ENCODE measurements at regions not wholly inside any gene's neighbourhood (a gene's known extent, or its start where the extent isn't known, plus 50 kb on each side); places are given as distances from the start of the nearest gene placed in this dataset.

DNA sequence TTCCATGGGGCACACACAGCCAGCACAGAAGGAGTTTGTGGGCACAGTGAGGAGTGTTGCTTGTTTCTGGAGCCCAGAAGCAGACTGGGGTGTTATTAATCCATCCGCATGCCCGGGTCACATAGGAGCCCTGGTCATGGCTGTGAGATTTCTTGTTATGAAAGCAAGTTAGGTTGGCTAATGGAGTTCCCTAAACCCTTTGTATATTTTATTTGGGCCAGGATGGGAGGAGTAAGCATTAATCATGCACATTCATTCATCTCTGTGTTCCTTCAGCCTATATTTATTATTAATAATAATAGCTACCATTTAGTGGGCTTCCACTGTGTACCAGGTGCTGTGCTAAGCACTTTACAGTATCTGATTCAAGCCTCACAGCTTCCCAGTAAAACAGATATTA lies 200.6 kb upstream of the CDH5 start:
- no peaks in the 10 kb centered on the region for H3K27me3 ChIP-seq (ENCODE audit: control insufficient read depth, insufficient read depth, low read length, poor library complexity, severe bottlenecking)
- no peaks in the 10 kb centered on the region for H3K4me1 ChIP-seq (ENCODE audit: control insufficient read depth, insufficient read depth, low read length)
- WGBS, 2 experiments: 66 to 70% methylated on average over 2 of the region's 2 CpGs
- H3K4me3 ChIP-seq (ENCODE audit: insufficient read depth, low read depth, low read length): no peak overlapping the region
- H3K9me3 ChIP-seq (ENCODE audit: control insufficient read depth, low read length): no peaks in the 10 kb centered on the region
- H3K27ac ChIP-seq (ENCODE audit: insufficient read depth, low read depth, low read length, poor library complexity, severe bottlenecking): no peak overlapping the region
- H3K36me3 ChIP-seq (ENCODE audit: control insufficient read depth, insufficient read depth, low read length): no peaks in the 10 kb centered on the region

DNA sequence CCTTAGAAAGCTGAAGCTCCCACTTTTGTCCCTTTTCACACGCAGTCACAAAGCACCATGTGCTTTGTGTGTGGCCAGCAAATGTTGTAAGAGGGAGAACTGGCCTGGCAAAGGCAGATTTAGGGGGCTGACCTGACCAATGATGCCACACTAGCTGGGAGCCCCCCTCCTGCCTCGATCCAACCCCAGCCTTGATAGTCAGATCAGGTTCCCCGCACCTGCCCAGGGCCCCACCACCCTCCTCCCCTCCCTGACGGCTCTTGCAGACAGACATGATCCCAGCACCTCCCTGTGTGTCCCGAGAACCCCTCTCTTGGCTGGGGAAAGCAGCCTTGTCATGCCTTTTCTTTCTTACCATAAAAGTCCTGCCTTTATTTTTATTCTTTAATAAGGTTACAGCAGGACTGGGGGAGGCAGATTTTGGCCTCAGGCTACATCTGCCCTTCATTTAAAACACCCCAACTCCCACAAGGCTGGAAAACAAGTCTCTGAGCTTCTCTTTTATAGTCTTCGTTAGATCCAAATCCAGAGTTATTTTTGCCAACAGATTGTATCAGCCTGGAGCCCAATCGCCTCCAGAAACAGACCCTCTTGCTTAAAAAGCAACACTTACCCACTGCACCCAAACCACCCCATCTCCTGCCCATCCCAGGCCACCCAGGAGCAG lies 201.8 kb upstream of the CDH5 start:
- 89 to 91% methylated on average over 7 of the region's 7 CpGs for WGBS, 2 experiments
- Histone ChIP-seq H3K27me3 (ENCODE audit: control insufficient read depth, insufficient read depth, low read length, poor library complexity, severe bottlenecking) (no peaks in the 10 kb centered on the region), H3K36me3 (ENCODE audit: control insufficient read depth, insufficient read depth, low read length) (no peaks in the 10 kb centered on the region), H3K4me3 (ENCODE audit: insufficient read depth, low read depth, low read length) (no peak overlapping the region), H3K4me1 (ENCODE audit: control insufficient read depth, insufficient read depth, low read length) (no peaks in the 10 kb centered on the region), H3K27ac (ENCODE audit: insufficient read depth, low read depth, low read length, poor library complexity, severe bottlenecking) (no peak overlapping the region), H3K9me3 (ENCODE audit: control insufficient read depth, low read length) (no peaks in the 10 kb centered on the region)

DNA sequence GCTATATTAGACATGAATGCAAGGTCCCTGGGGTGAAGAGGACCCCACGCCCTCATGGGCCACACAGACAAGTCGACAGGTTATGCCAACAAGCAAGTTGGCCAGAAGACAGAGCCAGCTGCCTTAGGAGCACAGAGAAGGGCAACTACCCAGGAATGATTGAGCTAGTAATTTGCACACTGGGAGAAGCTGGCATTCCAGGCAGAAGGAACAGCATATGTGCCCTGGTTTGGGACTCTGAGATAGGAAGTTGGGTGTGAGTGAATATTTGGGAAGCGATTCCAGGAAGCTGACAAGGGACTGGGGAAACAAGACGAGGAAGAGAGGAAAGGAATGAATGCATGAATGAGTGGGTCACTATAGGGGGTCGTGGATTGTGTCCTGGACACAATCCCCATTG lies 203.7 kb upstream of the CDH5 start:
- Histone ChIP-seq H3K4me1 (ENCODE audit: control insufficient read depth, insufficient read depth, low read length) (no peaks in the 10 kb centered on the region), H3K9me3 (ENCODE audit: control insufficient read depth, low read length) (no peaks in the 10 kb centered on the region), H3K4me3 (ENCODE audit: insufficient read depth, low read depth, low read length) (no peak overlapping the region), H3K27me3 (ENCODE audit: control insufficient read depth, insufficient read depth, low read length, poor library complexity, severe bottlenecking) (no peaks in the 10 kb centered on the region), H3K36me3 (ENCODE audit: control insufficient read depth, insufficient read depth, low read length) (no peaks in the 10 kb centered on the region), H3K27ac (ENCODE audit: insufficient read depth, low read depth, low read length, poor library complexity, severe bottlenecking) (no peak overlapping the region)
- WGBS, 2 experiments: 89 to 91% methylated on average over 5 of the region's 5 CpGs

DNA sequence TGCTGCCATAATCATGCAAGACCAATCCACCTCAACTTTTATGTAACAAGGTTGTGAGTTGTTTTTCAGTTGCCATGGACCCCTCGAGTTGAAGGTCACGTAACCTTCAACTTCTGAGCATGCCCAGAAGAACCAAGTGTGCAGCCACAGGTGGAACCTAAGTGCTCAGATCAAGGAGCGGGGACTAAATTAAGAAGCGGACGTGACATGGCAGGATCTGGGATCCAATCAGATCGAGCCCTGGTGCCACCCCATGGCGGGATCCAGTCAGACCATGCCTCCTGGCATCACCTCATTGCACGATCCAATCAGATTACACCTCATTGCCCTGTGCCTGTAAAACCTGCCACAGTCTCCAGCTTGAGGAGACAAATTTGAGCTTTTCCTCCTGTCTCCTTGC lies 204.5 kb upstream of the CDH5 start:
- H3K27ac ChIP-seq (ENCODE audit: insufficient read depth, low read depth, low read length, poor library complexity, severe bottlenecking): no peak overlapping the region
- 91 to 95% methylated on average over 8 of the region's 8 CpGs for WGBS, 2 experiments
- H3K4me3 ChIP-seq (ENCODE audit: insufficient read depth, low read depth, low read length): no peak overlapping the region
- no peaks in the 10 kb centered on the region for H3K36me3 ChIP-seq (ENCODE audit: control insufficient read depth, insufficient read depth, low read length)
- no peaks in the 10 kb centered on the region for H3K9me3 ChIP-seq (ENCODE audit: control insufficient read depth, low read length)
- H3K27me3 ChIP-seq (ENCODE audit: control insufficient read depth, insufficient read depth, low read length, poor library complexity, severe bottlenecking): no peaks in the 10 kb centered on the region
- no peaks in the 10 kb centered on the region for H3K4me1 ChIP-seq (ENCODE audit: control insufficient read depth, insufficient read depth, low read length)

DNA sequence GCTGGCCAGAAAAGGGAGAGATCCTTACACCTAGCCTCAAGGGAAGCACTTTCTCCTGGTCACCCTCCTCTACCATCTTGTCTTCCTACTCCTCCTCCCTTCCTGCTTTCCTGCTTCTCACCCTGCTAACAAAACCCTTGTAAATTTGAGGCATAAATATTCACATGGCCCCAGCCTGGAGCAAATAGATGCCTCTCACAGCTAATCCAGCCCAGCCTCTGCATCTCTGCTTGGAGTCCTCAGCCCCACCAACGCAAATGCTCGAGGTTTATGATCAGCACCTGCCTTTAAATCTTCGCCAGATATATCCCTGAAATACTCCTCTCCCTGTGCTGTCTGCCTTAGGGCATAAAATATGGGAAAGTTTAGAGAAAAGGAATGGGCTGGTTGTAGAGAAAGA lies 205.2 kb upstream of the CDH5 start:
- Histone ChIP-seq H3K4me3 (ENCODE audit: insufficient read depth, low read depth, low read length) (no peak overlapping the region), H3K27ac (ENCODE audit: insufficient read depth, low read depth, low read length, poor library complexity, severe bottlenecking) (no peak overlapping the region), H3K9me3 (ENCODE audit: control insufficient read depth, low read length) (no peaks in the 10 kb centered on the region), H3K27me3 (ENCODE audit: control insufficient read depth, insufficient read depth, low read length, poor library complexity, severe bottlenecking) (no peaks in the 10 kb centered on the region), H3K36me3 (ENCODE audit: control insufficient read depth, insufficient read depth, low read length) (no peaks in the 10 kb centered on the region), H3K4me1 (ENCODE audit: control insufficient read depth, insufficient read depth, low read length) (no peaks in the 10 kb centered on the region)
- WGBS, 2 experiments: 90 to 91% methylated on average over 3 of the region's 3 CpGs

DNA sequence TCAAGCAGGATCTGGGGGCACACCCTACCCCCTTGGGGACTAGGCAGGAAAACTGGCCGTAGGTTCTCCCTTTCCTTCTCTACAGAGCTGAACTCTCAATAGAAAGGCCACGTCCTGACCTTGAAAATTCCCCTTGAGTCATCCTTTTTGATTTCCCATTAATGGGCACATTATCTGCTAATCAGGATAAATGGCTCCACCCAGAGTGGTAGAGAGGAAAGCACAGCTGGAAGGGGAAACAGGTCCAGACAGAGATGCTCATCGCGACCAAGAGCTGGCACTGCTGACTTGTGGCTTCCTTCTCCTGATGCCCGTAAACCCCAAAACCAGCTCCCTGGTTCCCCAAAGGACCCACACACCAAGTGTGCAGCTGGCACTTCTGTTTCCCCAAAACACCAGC lies 206.5 kb upstream of the CDH5 start:
- WGBS, 2 experiments: 85 to 89% methylated on average over 5 of the region's 5 CpGs
- Histone ChIP-seq H3K4me3 (ENCODE audit: insufficient read depth, low read depth, low read length) (no peak overlapping the region), H3K36me3 (ENCODE audit: control insufficient read depth, insufficient read depth, low read length) (no peaks in the 10 kb centered on the region), H3K27ac (ENCODE audit: insufficient read depth, low read depth, low read length, poor library complexity, severe bottlenecking) (no peak overlapping the region), H3K27me3 (ENCODE audit: control insufficient read depth, insufficient read depth, low read length, poor library complexity, severe bottlenecking) (no peaks in the 10 kb centered on the region), H3K9me3 (ENCODE audit: control insufficient read depth, low read length) (no peaks in the 10 kb centered on the region), H3K4me1 (ENCODE audit: control insufficient read depth, insufficient read depth, low read length) (no peaks in the 10 kb centered on the region)

DNA sequence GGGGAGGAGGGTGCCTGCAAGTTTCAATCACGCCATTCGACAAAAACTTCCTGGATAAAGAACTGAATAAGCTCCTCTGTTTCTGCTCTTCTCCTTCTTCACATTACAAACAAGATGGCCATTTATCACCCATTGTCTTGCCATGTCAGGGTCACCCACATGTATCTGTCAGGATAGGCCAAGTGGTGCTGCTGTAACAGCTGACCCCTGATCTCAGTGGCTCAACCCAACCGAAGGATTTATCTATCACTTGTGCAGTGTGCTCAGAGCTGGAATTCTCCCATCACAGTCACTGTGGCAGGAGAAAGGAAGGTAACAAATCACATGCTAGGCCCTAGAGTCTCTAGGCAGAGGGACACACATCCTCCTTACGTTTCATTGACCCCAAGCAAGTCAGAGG lies 210.0 kb upstream of the CDH5 start:
- Histone ChIP-seq H3K27ac (ENCODE audit: insufficient read depth, low read depth, low read length, poor library complexity, severe bottlenecking) (no peak overlapping the region), H3K27me3 (ENCODE audit: control insufficient read depth, insufficient read depth, low read length, poor library complexity, severe bottlenecking) (no peaks in the 10 kb centered on the region), H3K9me3 (ENCODE audit: control insufficient read depth, low read length) (no peaks in the 10 kb centered on the region), H3K4me1 (ENCODE audit: control insufficient read depth, insufficient read depth, low read length) (no peaks in the 10 kb centered on the region), H3K4me3 (ENCODE audit: insufficient read depth, low read depth, low read length) (no peak overlapping the region), H3K36me3 (ENCODE audit: control insufficient read depth, insufficient read depth, low read length) (no peaks in the 10 kb centered on the region)
- 91 to 95% methylated on average over 4 of the region's 4 CpGs for whole genome bisulfite sequencing, 2 experiments

DNA sequence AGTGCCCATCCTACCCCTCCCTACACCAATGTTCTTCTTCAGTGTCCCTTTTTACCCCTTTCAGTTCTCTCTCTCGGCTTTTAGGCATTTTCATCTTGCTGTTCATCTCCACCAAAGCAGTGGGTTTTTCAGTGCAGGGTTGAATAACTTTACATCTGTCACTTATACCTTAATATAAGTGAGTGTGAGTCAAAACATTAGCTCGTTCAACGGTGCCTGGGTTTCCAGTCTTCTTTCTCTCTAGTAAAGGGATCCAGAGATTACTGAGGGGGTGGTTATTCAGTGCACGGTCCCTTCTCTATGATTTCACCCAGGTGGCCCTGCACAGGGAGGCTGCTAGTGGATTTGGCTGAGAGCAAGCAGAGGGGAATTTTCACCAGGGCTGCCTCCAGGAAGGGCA lies 210.6 kb upstream of the CDH5 start:
- Histone ChIP-seq H3K27me3 (ENCODE audit: control insufficient read depth, insufficient read depth, low read length, poor library complexity, severe bottlenecking) (no peaks in the 10 kb centered on the region), H3K4me3 (ENCODE audit: insufficient read depth, low read depth, low read length) (no peak overlapping the region), H3K9me3 (ENCODE audit: control insufficient read depth, low read length) (no peaks in the 10 kb centered on the region), H3K4me1 (ENCODE audit: control insufficient read depth, insufficient read depth, low read length) (no peaks in the 10 kb centered on the region), H3K36me3 (ENCODE audit: control insufficient read depth, insufficient read depth, low read length) (no peaks in the 10 kb centered on the region), H3K27ac (ENCODE audit: insufficient read depth, low read depth, low read length, poor library complexity, severe bottlenecking) (no peak overlapping the region)
- 93 to 96% methylated on average over 4 of the region's 4 CpGs for WGBS, 2 experiments

DNA sequence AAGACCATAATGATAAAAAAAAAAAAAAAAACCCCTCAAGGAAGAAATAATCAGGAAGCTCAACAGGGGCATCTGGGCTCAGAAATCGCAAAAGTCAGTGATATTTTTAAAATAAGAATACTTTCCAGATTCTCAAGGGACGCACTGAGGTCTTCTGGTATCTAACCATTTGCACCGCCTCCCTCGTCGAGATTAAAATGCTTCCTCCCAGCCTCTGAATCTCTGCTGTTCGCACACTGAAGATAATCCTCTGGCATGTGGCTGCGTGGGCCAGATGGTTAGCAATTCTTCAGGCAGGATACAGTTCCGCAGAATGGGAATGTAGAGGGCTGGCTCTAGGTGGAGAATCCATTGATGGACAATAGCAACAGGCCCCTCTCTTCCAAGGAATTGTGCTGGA lies 211.7 kb upstream of the CDH5 start:
- Histone ChIP-seq H3K4me1 (ENCODE audit: control insufficient read depth, insufficient read depth, low read length) (no peaks in the 10 kb centered on the region), H3K27me3 (ENCODE audit: control insufficient read depth, insufficient read depth, low read length, poor library complexity, severe bottlenecking) (no peaks in the 10 kb centered on the region), H3K4me3 (ENCODE audit: insufficient read depth, low read depth, low read length) (no peak overlapping the region), H3K27ac (ENCODE audit: insufficient read depth, low read depth, low read length, poor library complexity, severe bottlenecking) (no peak overlapping the region), H3K9me3 (ENCODE audit: control insufficient read depth, low read length) (no peaks in the 10 kb centered on the region), H3K36me3 (ENCODE audit: control insufficient read depth, insufficient read depth, low read length) (no peaks in the 10 kb centered on the region)
- 90 to 96% methylated on average over 8 of the region's 8 CpGs for WGBS, 2 experiments

DNA sequence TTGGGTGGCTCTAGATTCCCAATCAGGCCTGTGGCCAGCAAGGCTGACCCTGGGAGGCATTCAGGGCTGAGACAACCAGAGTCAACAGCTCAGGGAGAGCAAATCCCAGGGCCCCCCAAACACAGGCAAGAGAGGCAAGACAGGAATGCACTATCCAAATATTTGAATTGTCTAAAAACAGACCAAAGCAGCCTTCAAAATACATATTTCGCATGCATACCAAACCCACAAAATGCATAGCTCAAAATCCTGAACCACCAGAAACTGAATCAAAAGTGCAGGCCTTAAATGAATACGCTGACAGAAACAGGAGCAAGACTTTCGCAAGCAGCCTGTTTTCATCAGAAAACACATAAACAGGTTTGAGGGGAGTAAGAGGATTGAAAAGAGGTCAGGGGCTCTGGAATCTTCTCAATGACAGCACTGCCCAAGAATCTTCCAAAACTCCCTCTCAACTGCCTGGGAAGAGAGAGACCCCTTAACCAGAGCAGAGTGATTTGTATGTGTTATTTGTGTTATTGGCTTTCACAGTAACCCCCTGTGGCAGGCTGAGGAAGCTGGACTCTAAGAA lies 213.6 kb upstream of the CDH5 start:
- WGBS, 2 experiments: 98 to 100% methylated on average over 3 of the region's 3 CpGs
- Histone ChIP-seq H3K27me3 (ENCODE audit: control insufficient read depth, insufficient read depth, low read length, poor library complexity, severe bottlenecking) (no peaks in the 10 kb centered on the region), H3K9me3 (ENCODE audit: control insufficient read depth, low read length) (no peaks in the 10 kb centered on the region), H3K4me1 (ENCODE audit: control insufficient read depth, insufficient read depth, low read length) (no peaks in the 10 kb centered on the region), H3K36me3 (ENCODE audit: control insufficient read depth, insufficient read depth, low read length) (no peaks in the 10 kb centered on the region), H3K4me3 (ENCODE audit: insufficient read depth, low read depth, low read length) (no peak overlapping the region), H3K27ac (ENCODE audit: insufficient read depth, low read depth, low read length, poor library complexity, severe bottlenecking) (no peak overlapping the region)

DNA sequence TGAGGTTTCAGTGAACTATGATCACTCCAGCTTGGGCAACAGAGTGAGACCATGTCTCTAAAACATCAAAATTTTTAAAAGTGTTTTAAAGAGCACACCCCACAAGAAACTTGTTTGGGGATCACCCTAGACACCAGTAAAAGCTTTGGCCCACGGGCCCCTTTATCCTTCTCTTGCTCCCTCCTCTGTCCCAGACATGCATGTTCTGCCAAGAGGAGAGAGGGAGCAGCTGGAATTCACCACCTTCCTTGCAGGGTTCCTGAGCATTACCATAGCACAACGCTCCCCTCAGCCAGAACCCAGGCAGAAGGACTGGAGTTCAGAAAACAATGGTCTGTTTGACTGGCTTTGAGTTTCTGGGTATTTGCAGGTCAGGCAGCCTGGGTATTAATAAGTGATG lies 214.3 kb upstream of the CDH5 start:
- H3K4me1 ChIP-seq (ENCODE audit: control insufficient read depth, insufficient read depth, low read length): no peaks in the 10 kb centered on the region
- H3K9me3 ChIP-seq (ENCODE audit: control insufficient read depth, low read length): no peaks in the 10 kb centered on the region
- WGBS, 2 experiments: 86 to 91% methylated on average over 2 of the region's 2 CpGs
- no peak overlapping the region for H3K27ac ChIP-seq (ENCODE audit: insufficient read depth, low read depth, low read length, poor library complexity, severe bottlenecking)
- no peaks in the 10 kb centered on the region for H3K27me3 ChIP-seq (ENCODE audit: control insufficient read depth, insufficient read depth, low read length, poor library complexity, severe bottlenecking)
- no peak overlapping the region for H3K4me3 ChIP-seq (ENCODE audit: insufficient read depth, low read depth, low read length)
- no peaks in the 10 kb centered on the region for H3K36me3 ChIP-seq (ENCODE audit: control insufficient read depth, insufficient read depth, low read length)

All from ectodermal cell (in vitro differentiated cells).